AG09319 (cell line): ENCODE measurements at regions not wholly inside any gene's neighbourhood (a gene's known extent, or its start where the extent isn't known, plus 50 kb on each side); places are given as distances from the start of the nearest gene placed in this dataset.
"Not testable (repeated sequence)": the region's sequence is repeated elsewhere in the genome, so short reads cannot be mapped to it uniquely, and the experiment has no call there.

Experiments
- DNase-seq: peaks from one replicate; pipeline ENCODE4 v3.0.0-alpha.2; 2010; ENCODE audit warnings: low read depth; ENCODE audit errors: extremely low read depth
- TF ChIP-seq, protein P1 (sequence below): IDR thresholded peaks from 2 replicates; pipeline ENCODE4 v1.5.1; 2011; ENCODE audit warnings: low read depth, mild to moderate bottlenecking, inconsistent platforms, low read length, moderate library complexity

DNA sequence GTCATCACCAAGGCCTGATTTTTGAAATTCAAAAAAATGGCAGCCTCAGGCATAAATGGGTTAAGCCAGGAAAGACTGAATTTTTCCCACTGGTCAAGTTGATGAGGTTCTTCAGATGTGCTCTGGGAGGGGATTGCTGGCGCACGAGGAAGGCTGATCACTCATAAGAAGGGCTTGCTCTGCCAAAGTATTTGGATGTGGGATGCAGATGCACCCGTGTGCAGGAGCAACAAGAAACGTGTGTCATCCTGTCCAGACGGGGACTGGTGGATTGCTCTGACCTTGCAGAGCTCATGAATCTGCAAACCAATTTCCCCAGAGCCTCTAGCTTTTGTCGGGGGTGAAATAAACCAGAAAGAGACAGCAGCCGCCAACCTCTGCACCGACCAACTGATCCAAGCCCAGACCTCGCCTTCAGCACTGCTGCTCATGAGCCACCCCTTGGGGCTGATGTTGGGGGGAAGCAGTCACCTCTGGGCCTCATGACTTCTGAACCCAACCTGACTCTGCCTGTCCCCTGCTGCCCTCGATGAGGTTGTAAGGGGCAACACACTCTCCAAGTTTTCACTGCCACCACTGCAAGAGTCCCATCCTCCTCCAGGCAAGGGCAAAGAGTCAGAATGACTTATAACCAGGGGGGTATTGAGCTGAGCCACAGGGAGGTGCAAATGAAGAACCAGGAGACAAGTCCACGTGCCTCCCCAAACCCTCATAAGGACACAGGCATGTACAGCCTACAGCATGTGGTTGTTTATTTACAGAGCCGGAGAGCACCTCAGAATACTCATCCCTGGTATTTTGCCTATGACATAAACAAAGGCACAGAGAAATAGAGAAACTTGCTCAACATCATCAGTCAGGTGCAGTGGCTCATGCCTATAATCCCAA lies 452.0 kb downstream of the SOX9 start:
- TF ChIP-seq, protein P1, sequence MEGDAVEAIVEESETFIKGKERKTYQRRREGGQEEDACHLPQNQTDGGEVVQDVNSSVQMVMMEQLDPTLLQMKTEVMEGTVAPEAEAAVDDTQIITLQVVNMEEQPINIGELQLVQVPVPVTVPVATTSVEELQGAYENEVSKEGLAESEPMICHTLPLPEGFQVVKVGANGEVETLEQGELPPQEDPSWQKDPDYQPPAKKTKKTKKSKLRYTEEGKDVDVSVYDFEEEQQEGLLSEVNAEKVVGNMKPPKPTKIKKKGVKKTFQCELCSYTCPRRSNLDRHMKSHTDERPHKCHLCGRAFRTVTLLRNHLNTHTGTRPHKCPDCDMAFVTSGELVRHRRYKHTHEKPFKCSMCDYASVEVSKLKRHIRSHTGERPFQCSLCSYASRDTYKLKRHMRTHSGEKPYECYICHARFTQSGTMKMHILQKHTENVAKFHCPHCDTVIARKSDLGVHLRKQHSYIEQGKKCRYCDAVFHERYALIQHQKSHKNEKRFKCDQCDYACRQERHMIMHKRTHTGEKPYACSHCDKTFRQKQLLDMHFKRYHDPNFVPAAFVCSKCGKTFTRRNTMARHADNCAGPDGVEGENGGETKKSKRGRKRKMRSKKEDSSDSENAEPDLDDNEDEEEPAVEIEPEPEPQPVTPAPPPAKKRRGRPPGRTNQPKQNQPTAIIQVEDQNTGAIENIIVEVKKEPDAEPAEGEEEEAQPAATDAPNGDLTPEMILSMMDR = no peak
- DNase-seq = no peak

DNA sequence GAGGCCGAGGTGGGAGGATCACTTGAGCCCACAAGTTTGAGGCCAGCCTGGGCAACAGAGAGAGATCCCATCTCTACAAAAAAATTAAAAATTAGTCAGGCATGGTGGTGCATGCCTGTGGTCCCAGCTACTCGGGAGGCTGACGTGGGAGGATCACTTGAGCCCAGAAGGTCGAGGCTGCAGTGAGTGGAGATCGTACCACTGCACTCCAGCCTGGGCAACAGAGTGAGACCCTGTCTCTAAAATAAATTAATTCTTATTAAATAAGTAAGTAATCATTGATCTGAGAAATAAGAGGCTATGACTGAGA lies 452.6 kb downstream of the SOX9 start:
- not testable (repeated sequence) for DNase-seq

GRCh38 chr17:72574675-72575510 lies 454.1 kb downstream of the SOX9 start:
- no peak for DNase-seq
- TF ChIP-seq, protein P1 = no peak

DNA sequence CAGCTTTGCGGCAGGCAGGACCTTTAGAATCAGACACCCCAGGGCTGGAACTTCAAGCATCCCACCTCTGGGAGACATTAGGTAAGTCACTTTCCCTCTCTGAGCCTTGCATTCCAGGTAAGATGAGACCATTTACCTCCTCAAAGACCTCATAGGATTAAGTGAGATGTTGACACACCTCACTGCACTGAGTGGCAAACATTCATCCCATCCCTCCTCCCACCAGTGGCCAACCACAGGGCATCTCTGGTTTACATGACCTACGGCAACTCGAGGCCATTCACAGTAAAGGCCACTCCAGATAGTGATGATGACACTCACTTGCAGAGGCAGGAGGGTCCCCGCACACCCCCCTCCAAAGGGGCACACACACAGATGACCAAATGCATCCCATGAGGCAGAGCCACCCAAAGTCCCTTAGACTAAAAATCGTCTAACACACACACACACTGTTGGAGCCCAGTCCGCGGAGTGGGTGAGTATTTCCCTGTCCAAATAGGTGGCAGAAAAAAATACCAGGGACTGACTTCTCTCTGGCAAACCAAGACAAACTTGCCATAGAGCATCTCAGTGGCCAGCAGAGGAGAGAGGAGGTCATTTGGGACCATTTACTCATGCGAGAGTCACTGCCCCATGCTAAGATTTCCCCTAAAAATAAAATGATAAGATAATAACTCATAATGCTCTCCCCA lies 454.9 kb downstream of the SOX9 start:
- DNase-seq = no peak
- TF ChIP-seq, protein P1 = no peak

DNA sequence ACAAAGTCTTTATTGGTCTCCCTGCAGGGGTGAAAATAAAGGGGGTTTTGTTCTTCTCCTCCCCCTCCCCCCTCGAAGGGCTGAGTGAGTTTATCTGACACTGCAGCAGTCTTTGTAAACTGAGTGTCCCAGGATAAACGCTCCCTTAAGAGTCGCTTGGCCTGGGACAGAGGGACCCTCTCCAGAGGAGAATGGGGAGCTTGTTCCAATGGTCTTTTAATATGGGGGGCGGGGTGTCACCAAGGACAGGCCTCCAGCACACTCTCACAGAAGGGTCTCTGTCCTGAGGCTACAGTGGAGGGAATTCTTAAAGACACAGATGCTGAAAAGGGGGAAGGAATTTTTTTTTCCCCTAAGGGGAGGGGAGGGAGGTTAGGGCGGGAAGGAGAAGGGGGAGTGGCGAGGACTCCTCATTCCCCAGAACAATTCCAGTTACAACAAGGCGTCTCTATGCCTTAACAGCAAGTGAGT lies 455.5 kb downstream of the SOX9 start:
- TF ChIP-seq, protein P1 = no peak
- no peak for DNase-seq

DNA sequence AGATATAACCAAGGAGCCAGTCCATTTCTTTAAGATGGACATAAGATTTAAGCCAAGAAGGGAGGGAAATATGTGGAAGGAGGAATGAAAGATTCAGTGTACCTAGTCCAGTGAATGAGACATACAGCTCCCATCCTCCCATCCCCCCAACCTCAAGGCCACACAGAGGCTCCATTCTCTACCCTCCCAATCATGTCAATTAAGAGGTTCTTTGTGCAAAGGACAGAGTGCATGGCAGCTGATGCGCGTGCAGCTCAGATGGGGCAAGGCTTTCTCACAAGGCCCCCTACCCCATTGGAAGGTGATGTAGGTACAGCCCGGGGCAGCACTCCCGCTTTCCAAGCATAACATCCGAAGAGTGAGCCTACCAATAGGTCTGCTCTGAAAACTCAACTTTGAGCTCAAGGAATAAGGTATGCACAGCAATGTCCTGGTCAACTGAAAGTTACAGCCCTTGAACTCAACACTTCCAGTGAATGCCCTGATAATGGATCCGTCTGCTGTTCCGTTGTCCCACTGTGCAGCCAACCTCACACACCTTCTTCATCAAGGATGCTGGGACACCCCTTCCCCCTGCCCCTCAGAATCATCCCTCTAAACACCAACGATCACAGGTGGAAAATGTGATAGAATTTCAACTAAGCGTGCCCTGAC lies 458.1 kb downstream of the SOX9 start:
- TF ChIP-seq, protein P1 = no peak
- DNase-seq = no peak

- no peak for DNase-seq
- TF ChIP-seq, protein P1 = no peak
Measured at GRCh38 chr17:72579990-72580320, 459.1 kb downstream of the SOX9 start.
